WTC11 (cell line): ENCODE measurements at regions not wholly inside any gene's neighbourhood (a gene's known extent, or its start where the extent isn't known, plus 50 kb on each side); places are given as distances from the start of the nearest gene placed in this dataset.

Source experiments
- ATAC-seq: fragments of 200-7000 bp; cut with Tn5 transposase; 2 replicates; pipeline ENCODE4 v1.10.0; 2021; ENCODE audit warnings: mild to moderate bottlenecking, moderate library complexity
- CTCF ChIA-PET: fragments of 300-600 bp; sonication (Branson Sonifier 250); formaldehyde crosslinking; loops from one replicate; lab custom pipeline; 2021; ENCODE audit warnings: antibody characterized with exemption; lab: Charles Lee
- POLR2A ChIA-PET: fragments of 350-600 bp; sonication (Branson Sonifier 250); formaldehyde crosslinking; loops from one replicate; lab custom pipeline; 2021; ENCODE audit warnings: antibody characterized with exemption; lab: Charles Lee
- DNase-seq: peaks from one replicate; pipeline ENCODE4 v3.0.0; 2021; ENCODE audit warnings: low spot score
- H3K27ac Mint-ChIP-seq: 2 replicates; pipeline ENCODE4 v1.8.0; 2021; ENCODE audit warnings: mixed read lengths
- H3K27me3 Mint-ChIP-seq: 2 replicates; pipeline ENCODE4 v1.8.0; 2021; ENCODE audit warnings: low read depth, mild to moderate bottlenecking, moderate library complexity, mixed read lengths
- H3K36me3 Mint-ChIP-seq: 2 replicates; pipeline ENCODE4 v1.8.0; 2021; ENCODE audit warnings: mixed read lengths
- H3K4me1 Mint-ChIP-seq: 2 replicates; pipeline ENCODE4 v1.8.0; 2022; ENCODE audit warnings: mixed read lengths
- H3K4me3 Mint-ChIP-seq: 2 replicates; pipeline ENCODE4 v1.8.0; 2021; ENCODE audit warnings: mild to moderate bottlenecking, moderate library complexity, mixed read lengths
- H3K9me3 Mint-ChIP-seq: 2 replicates; pipeline ENCODE4 v1.8.0; 2021; ENCODE audit warnings: mixed read lengths
- CDX4 ChIP-seq: fragments of 250-450 bp; sonication (Bioruptor Pico); IDR thresholded peaks from 2 replicates; pipeline ENCODE4 v1.9.0; 2021; ENCODE audit warnings: moderate library complexity, mild to moderate bottlenecking, inconsistent platforms, borderline replicate concordance
- CREB1 ChIP-seq: sonication (generic); formaldehyde crosslinking; IDR thresholded peaks from 2 replicates; pipeline ENCODE4 v1.8.0; 2023; ENCODE audit warnings: mild to moderate bottlenecking, missing genetic modification reagents
- CREM ChIP-seq: sonication (generic); formaldehyde crosslinking; IDR thresholded peaks from 2 replicates; pipeline ENCODE4 v1.8.1; 2022; ENCODE audit warnings: mild to moderate bottlenecking, missing genetic modification reagents, moderate library complexity
- ESRRA ChIP-seq: sonication (generic); formaldehyde crosslinking; IDR thresholded peaks from 2 replicates; pipeline ENCODE4 v1.8.1; 2022; ENCODE audit warnings: mild to moderate bottlenecking, missing genetic modification reagents, borderline replicate concordance
- GABPB1 ChIP-seq: sonication (generic); formaldehyde crosslinking; IDR thresholded peaks from 2 replicates; pipeline ENCODE4 v1.8.1; 2023; ENCODE audit warnings: mild to moderate bottlenecking, missing genetic modification reagents
- JAZF1 ChIP-seq: fragments of 250-450 bp; sonication (Bioruptor Pico); IDR thresholded peaks from 2 replicates; pipeline ENCODE4 v1.9.0; 2021; ENCODE audit warnings: moderate library complexity, mild to moderate bottlenecking, inconsistent platforms
- NR1H2 ChIP-seq: sonication (generic); formaldehyde crosslinking; IDR thresholded peaks from 2 replicates; pipeline ENCODE4 v1.9.0; 2021; ENCODE audit warnings: mild to moderate bottlenecking, moderate library complexity, missing genetic modification reagents
- OVOL2 ChIP-seq: fragments of 250-450 bp; sonication (Bioruptor Pico); IDR thresholded peaks from 2 replicates; pipeline ENCODE4 v1.9.0; 2021; ENCODE audit warnings: mild to moderate bottlenecking, borderline replicate concordance
- PRRX2 ChIP-seq: fragments of 250-450 bp; sonication (Bioruptor Pico); IDR thresholded peaks from 2 replicates; pipeline ENCODE4 v1.8.0; 2021; ENCODE audit warnings: mild to moderate bottlenecking
- RELA ChIP-seq: sonication (generic); formaldehyde crosslinking; IDR thresholded peaks from 2 replicates; pipeline ENCODE4 v1.8.1; 2022; ENCODE audit warnings: missing genetic modification reagents, mild to moderate bottlenecking, borderline replicate concordance
- SMAD4 ChIP-seq: sonication (generic); formaldehyde crosslinking; IDR thresholded peaks from 2 replicates; pipeline ENCODE4 v1.8.0; 2022; ENCODE audit warnings: mild to moderate bottlenecking, missing genetic modification reagents
- TEAD1 ChIP-seq: sonication (generic); formaldehyde crosslinking; IDR thresholded peaks from 2 replicates; pipeline ENCODE4 v1.8.0; 2022; ENCODE audit warnings: mild to moderate bottlenecking, missing genetic modification reagents
- ZBTB43 ChIP-seq: sonication (generic); formaldehyde crosslinking; IDR thresholded peaks from 2 replicates; pipeline ENCODE4 v1.8.1; 2023; ENCODE audit warnings: mild to moderate bottlenecking, missing genetic modification reagents
- ZMAT4 ChIP-seq: fragments of 250-450 bp; sonication (Bioruptor Pico); IDR thresholded peaks from 2 replicates; pipeline ENCODE4 v1.9.0; 2021; ENCODE audit warnings: mild to moderate bottlenecking
- ZNF138 ChIP-seq: sonication (generic); formaldehyde crosslinking; conservative IDR thresholded peaks from 2 replicates; pipeline ENCODE4 v1.8.1; 2022; ENCODE audit warnings: mild to moderate bottlenecking, moderate library complexity, missing genetic modification reagents
- ZNF281 ChIP-seq: sonication (generic); formaldehyde crosslinking; IDR thresholded peaks from 2 replicates; pipeline ENCODE4 v1.8.0; 2023; ENCODE audit warnings: mild to moderate bottlenecking, missing genetic modification reagents
- ZNF416 ChIP-seq: fragments of 250-450 bp; sonication (Bioruptor Pico); IDR thresholded peaks from 2 replicates; pipeline ENCODE4 v1.9.0; 2021; ENCODE audit warnings: mild to moderate bottlenecking, inconsistent platforms
- TF ChIP-seq, protein P1 (sequence below): sonication (generic); formaldehyde crosslinking; conservative IDR thresholded peaks from 2 replicates; pipeline ENCODE4 v1.8.1; 2022; ENCODE audit warnings: mild to moderate bottlenecking, missing genetic modification reagents
- TF ChIP-seq, protein P2 (sequence below): fragments of 250-450 bp; sonication (Bioruptor Pico); IDR thresholded peaks from 2 replicates; pipeline ENCODE4 v1.8.0; 2021; ENCODE audit warnings: mild to moderate bottlenecking
- TF ChIP-seq, protein P3 (sequence below): sonication (generic); formaldehyde crosslinking; IDR thresholded peaks from 2 replicates; pipeline ENCODE4 v1.8.0; 2022; ENCODE audit warnings: mild to moderate bottlenecking, missing genetic modification reagents
- TF ChIP-seq, protein P4 (sequence below): sonication (generic); formaldehyde crosslinking; IDR thresholded peaks from 2 replicates; pipeline ENCODE4 v1.8.0; 2023; ENCODE audit warnings: missing genetic modification reagents
- TF ChIP-seq, protein P5 (sequence below): sonication (generic); formaldehyde crosslinking; IDR thresholded peaks from 2 replicates; pipeline ENCODE4 v1.8.1; 2022; ENCODE audit warnings: low read depth, mild to moderate bottlenecking, moderate library complexity, missing genetic modification reagents, borderline replicate concordance

DNA sequence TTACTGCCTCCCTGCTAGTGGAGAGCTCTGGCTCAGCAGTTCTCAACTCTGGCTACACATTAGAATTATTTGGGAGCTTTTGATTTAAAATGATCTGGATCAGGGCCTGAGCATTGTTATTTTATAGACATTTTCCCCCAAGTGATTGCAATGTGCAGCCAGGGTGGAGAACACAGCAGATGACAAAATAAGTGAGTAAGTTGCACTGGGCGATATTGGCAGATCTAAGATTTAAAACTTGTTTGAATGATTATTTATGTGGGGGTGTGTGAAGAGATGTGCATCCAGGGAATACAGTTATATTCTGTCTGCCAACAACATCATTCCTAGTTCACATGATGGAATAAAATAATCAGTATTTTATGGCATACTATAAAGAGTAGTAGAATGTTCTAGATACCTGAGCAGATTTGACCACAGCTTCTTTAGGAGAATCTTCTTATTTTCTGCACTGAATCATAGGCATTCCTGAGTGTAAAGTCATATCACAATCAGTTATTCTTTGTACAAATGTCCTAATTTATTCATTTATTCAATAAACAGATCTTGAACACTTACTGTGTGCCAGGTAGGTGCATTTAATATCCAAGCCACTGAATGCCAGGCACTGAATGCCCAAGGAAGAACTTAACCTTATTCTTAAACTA is 123.9 kb downstream of the UCHL1 start:
- H3K4me3 Mint-ChIP-seq = no peak overlapping the region
- H3K36me3 Mint-ChIP-seq = peaks cover 8% of the 10 kb centered on the region
- DNase-seq (no peak), ATAC-seq (no peak)
- no peaks in the 10 kb centered on the region for H3K4me1 Mint-ChIP-seq
- CTCF ChIA-PET = no interaction called here
- H3K9me3 Mint-ChIP-seq = peaks cover 16% of the 10 kb centered on the region
- no peak overlapping the region for H3K27ac Mint-ChIP-seq
- peaks cover 3% of the 10 kb centered on the region; the same call in 1 of the 2 replicates for H3K27me3 Mint-ChIP-seq
- TF ChIP-seq OVOL2 (no peak), CDX4 (CRISPR knock-in tag) (no peak), PRRX2 (no peak), CREB1 (no peak), TEAD1 (no peak), GABPB1 (CRISPR knock-in tag) (no peak), ZNF138 (CRISPR knock-in tag) (no peak), SMAD4 (CRISPR knock-in tag) (no peak), JAZF1 (CRISPR knock-in tag) (no peak), CREM (CRISPR knock-in tag) (no peak), ZNF416 (CRISPR knock-in tag) (no peak), ZBTB43 (no peak), ZMAT4 (CRISPR knock-in tag) (no peak)
- TF ChIP-seq, protein P1, sequence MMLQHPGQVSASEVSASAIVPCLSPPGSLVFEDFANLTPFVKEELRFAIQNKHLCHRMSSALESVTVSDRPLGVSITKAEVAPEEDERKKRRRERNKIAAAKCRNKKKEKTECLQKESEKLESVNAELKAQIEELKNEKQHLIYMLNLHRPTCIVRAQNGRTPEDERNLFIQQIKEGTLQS (CRISPR knock-in tag) = no peak
- TF ChIP-seq, protein P2, sequence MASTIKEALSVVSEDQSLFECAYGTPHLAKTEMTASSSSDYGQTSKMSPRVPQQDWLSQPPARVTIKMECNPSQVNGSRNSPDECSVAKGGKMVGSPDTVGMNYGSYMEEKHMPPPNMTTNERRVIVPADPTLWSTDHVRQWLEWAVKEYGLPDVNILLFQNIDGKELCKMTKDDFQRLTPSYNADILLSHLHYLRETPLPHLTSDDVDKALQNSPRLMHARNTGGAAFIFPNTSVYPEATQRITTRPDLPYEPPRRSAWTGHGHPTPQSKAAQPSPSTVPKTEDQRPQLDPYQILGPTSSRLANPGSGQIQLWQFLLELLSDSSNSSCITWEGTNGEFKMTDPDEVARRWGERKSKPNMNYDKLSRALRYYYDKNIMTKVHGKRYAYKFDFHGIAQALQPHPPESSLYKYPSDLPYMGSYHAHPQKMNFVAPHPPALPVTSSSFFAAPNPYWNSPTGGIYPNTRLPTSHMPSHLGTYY (CRISPR knock-in tag) = no peak
- TF ChIP-seq, protein P3, sequence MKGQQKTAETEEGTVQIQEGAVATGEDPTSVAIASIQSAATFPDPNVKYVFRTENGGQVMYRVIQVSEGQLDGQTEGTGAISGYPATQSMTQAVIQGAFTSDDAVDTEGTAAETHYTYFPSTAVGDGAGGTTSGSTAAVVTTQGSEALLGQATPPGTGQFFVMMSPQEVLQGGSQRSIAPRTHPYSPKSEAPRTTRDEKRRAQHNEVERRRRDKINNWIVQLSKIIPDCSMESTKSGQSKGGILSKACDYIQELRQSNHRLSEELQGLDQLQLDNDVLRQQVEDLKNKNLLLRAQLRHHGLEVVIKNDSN = no peak
- POLR2A ChIA-PET = no interaction called here

DNA sequence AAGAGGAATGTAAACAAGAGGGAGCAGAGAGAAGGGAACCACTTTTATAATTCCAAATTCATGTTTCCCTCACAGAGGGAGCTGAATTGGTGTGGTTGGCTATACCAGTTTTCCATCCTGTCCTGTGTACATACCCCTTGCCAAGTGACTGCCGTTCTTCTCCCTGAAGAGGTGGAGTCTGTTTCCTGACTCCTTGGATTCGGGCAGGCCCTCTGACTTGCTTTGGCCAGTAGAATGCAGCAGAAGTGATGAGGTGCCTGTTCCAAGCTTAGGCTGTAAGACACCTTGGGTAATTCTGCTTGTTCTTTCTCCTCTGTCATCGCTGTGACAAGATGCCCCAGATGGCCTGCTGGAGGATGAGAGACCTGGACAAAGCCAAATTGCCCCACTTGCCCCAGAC is 124.7 kb downstream of the UCHL1 start:
- Mint-ChIP-seq H3K4me1 (no peaks in the 10 kb centered on the region), H3K4me3 (no peak overlapping the region), H3K9me3 (peaks cover 16% of the 10 kb centered on the region), H3K36me3 (peaks cover 8% of the 10 kb centered on the region), H3K27ac (no peak overlapping the region), H3K27me3 (peaks cover 3% of the 10 kb centered on the region; the same call in 1 of the 2 replicates)
- no peak for DNase-seq
- CTCF ChIA-PET = interaction anchor here (1.4 kb wide), 1 partner anchor 263 kb away, joined by 3 read pairs; no protein-coding TSS in a partner anchor
- ATAC-seq = no peak
- POLR2A ChIA-PET = no interaction called here
- TF ChIP-seq, protein P1 (CRISPR knock-in tag) = no peak
- TF ChIP-seq NR1H2 (no peak), RELA (CRISPR knock-in tag) (no peak), GABPB1 (CRISPR knock-in tag) (no peak), ZNF281 (CRISPR knock-in tag) (no peak), CDX4 (CRISPR knock-in tag) (no peak), ESRRA (CRISPR knock-in tag) (no peak)
- TF ChIP-seq, protein P4, sequence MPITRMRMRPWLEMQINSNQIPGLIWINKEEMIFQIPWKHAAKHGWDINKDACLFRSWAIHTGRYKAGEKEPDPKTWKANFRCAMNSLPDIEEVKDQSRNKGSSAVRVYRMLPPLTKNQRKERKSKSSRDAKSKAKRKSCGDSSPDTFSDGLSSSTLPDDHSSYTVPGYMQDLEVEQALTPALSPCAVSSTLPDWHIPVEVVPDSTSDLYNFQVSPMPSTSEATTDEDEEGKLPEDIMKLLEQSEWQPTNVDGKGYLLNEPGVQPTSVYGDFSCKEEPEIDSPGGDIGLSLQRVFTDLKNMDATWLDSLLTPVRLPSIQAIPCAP = no peak
- TF ChIP-seq, protein P3 = no peak
- TF ChIP-seq, protein P5, sequence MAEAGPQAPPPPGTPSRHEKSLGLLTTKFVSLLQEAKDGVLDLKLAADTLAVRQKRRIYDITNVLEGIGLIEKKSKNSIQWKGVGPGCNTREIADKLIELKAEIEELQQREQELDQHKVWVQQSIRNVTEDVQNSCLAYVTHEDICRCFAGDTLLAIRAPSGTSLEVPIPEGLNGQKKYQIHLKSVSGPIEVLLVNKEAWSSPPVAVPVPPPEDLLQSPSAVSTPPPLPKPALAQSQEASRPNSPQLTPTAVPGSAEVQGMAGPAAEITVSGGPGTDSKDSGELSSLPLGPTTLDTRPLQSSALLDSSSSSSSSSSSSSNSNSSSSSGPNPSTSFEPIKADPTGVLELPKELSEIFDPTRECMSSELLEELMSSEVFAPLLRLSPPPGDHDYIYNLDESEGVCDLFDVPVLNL (CRISPR knock-in tag) = no peak
